ENCODE measurements at regions not wholly inside any gene's neighbourhood (a gene's known extent, or its start where the extent isn't known, plus 50 kb on each side); places are given as distances from the start of the nearest gene placed in this dataset.
"Not testable (repeated sequence)": the region's sequence is repeated elsewhere in the genome, so short reads cannot be mapped to it uniquely, and the experiment has no call there.

DNA sequence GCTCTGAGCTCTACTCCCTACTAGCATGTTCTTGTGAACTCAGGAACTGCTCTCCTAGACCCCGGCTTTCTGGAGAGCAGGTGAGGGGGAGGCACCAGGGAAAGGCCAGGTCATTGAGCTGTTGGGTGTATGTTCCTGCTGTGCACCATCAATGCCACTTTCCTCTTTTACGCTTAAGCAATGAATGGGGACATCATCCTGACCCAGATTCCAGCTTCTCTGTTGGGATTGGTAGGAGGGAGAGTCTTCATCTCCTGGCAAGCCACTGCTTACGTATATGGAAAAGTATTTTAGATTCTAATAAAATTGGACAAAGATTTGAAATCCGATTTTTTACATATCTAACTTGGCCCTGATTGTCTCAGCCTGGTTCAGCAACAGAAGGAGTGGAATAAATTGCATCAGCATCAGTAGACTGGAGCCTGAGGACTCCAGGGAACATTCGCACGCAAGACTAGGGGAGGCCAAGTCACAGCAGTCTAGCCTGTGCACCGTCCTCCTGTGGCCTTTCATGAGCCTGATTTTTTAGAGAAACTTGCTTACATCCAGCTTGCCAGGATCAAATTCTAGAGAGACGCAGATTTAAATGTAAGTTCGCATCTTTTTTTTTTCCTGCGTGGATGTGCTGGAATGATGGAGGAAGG is 439.3 kb downstream of the RPIA start:
- not testable (repeated sequence) for TF ChIP-seq CTCF (conservative IDR thresholded peaks at IDR 0.05; ENCODE audit: low read length); EZH2phosphoT487 (IDR thresholded peaks at IDR 0.05; ENCODE audit: borderline replicate concordance, low read depth, low read length)

All from OCI-LY7 (cell line).